HG03103 (cell line): ENCODE measurements at regions not wholly inside any gene's neighbourhood (a gene's known extent, or its start where the extent isn't known, plus 50 kb on each side); places are given as distances from the start of the nearest gene placed in this dataset.

Experiments
- ATAC-seq: cut with Tn5 transposase; IDR thresholded peaks from one replicate; pipeline ENCODE4 v1.9.1; 2021; ENCODE audit warnings: low read depth; ENCODE audit not compliant: unreplicated experiment

- ATAC-seq, result no peak
Observed at GRCh38 chr16:65890203-65890602, 476.3 kb upstream of the CDH5 start.

GRCh38 chr16:65889533-65889966, 476.9 kb upstream of the CDH5 start:
- no peak for ATAC-seq

GRCh38 chr16:65888201-65888600, 478.3 kb upstream of the CDH5 start:
- ATAC-seq, result no peak

GRCh38 chr16:65884018-65884417, 482.5 kb upstream of the CDH5 start:
- ATAC-seq, result no peak

GRCh38 chr16:65878347-65878746, 488.1 kb upstream of the CDH5 start:
- ATAC-seq, result no peak

GRCh38 chr16:65876624-65877023, 489.9 kb upstream of the CDH5 start:
- no peak for ATAC-seq

GRCh38 chr16:65876056-65876408, 490.5 kb upstream of the CDH5 start:
- no peak for ATAC-seq

GRCh38 chr16:65875381-65876055, 491.0 kb upstream of the CDH5 start:
- no peak for ATAC-seq

- no peak for ATAC-seq
Observed at GRCh38 chr16:65869261-65869660, 497.2 kb upstream of the CDH5 start.

GRCh38 chr16:65867276-65867960, 499.1 kb upstream of the CDH5 start:
- no peak for ATAC-seq

- ATAC-seq, result no peak
Observed at GRCh38 chr16:65863236-65863635, 503.3 kb upstream of the CDH5 start.

GRCh38 chr16:65861131-65861731, 505.3 kb upstream of the CDH5 start:
- no peak for ATAC-seq

GRCh38 chr16:65855171-65856145, 511.0 kb upstream of the CDH5 start:
- no peak for ATAC-seq

GRCh38 chr16:65846210-65846602, 520.3 kb upstream of the CDH5 start:
- no peak for ATAC-seq

GRCh38 chr16:65845466-65846209, 520.9 kb upstream of the CDH5 start:
- ATAC-seq, result no peak

GRCh38 chr16:65843941-65844340, 522.5 kb upstream of the CDH5 start:
- ATAC-seq, result no peak

- no peak for ATAC-seq
Observed at GRCh38 chr16:65842067-65842466, 524.4 kb upstream of the CDH5 start.

- ATAC-seq, result no peak
Observed at GRCh38 chr16:65838001-65838400, 528.5 kb upstream of the CDH5 start.

- ATAC-seq, result no peak
Observed at GRCh38 chr16:65837464-65837863, 529.0 kb upstream of the CDH5 start.

- ATAC-seq, result no peak
Observed at GRCh38 chr16:65834688-65835087, 531.8 kb upstream of the CDH5 start.
